ENCODE measurements at regions not wholly inside any gene's neighbourhood (a gene's known extent, or its start where the extent isn't known, plus 50 kb on each side); places are given as distances from the start of the nearest gene placed in this dataset.

DNA sequence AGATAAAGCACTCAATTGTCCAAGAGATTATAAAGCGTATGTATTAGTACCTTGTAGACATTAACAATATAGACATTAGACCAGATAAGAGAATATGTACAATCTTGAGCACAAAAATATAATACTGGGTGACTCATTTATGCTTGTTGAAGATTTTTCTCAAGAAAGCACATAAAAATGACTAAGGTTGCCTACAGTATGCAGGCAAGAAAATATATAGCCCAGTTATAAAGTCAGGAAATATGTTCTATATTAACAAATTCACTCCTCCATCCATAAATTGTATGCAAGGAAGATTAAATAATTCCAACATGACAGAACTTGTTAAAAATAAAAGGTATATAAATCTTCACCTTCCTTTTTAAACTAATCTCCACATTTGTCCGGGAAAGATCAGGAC is 356.4 kb upstream of the SLC39A10 start:
- Mint-ChIP-seq H3K27me3 (ENCODE audit: low read depth, unreplicated experiment) (no peaks in the 10 kb centered on the region), H3K27ac (ENCODE audit: unreplicated experiment) (no peak overlapping the region), H3K4me1 (ENCODE audit: low read depth, unreplicated experiment) (no peaks in the 10 kb centered on the region), H3K9me3 (ENCODE audit: unreplicated experiment) (peaks cover 3% of the 10 kb centered on the region), H3K4me3 (ENCODE audit: unreplicated experiment) (no peak overlapping the region), H3K36me3 (ENCODE audit: low read depth, unreplicated experiment) (no peaks in the 10 kb centered on the region)
- FAIRE-seq (no peak), DNase-seq (ENCODE audit: low read depth) (no peak)
- no peak for TF ChIP-seq EZH2 (IDR thresholded peaks at IDR 0.05; ENCODE audit: insufficient read depth, low read length)
- TF ChIP-seq, protein P1, sequence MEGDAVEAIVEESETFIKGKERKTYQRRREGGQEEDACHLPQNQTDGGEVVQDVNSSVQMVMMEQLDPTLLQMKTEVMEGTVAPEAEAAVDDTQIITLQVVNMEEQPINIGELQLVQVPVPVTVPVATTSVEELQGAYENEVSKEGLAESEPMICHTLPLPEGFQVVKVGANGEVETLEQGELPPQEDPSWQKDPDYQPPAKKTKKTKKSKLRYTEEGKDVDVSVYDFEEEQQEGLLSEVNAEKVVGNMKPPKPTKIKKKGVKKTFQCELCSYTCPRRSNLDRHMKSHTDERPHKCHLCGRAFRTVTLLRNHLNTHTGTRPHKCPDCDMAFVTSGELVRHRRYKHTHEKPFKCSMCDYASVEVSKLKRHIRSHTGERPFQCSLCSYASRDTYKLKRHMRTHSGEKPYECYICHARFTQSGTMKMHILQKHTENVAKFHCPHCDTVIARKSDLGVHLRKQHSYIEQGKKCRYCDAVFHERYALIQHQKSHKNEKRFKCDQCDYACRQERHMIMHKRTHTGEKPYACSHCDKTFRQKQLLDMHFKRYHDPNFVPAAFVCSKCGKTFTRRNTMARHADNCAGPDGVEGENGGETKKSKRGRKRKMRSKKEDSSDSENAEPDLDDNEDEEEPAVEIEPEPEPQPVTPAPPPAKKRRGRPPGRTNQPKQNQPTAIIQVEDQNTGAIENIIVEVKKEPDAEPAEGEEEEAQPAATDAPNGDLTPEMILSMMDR (IDR thresholded peaks at IDR 0.05; ENCODE audit: insufficient read depth, low read depth, low read length): no peak
- Histone ChIP-seq H4K20me1 (ENCODE audit: insufficient read depth, low read length) (no peaks in the 10 kb centered on the region), H3K4me1 (ENCODE audit: insufficient read depth, low read length) (no peaks in the 10 kb centered on the region), H3K4me2 (ENCODE audit: low read length) (no peak overlapping the region), H3K9me3 (ENCODE audit: insufficient read depth, low read depth, low read length) (no peaks in the 10 kb centered on the region), H3K27ac (ENCODE audit: low read depth, low read length) (no peak overlapping the region), H2AFZ (ENCODE audit: low read depth, low read length) (no peak overlapping the region), H3K36me3 (ENCODE audit: insufficient read depth, low read length) (no peaks in the 10 kb centered on the region), H3K4me3 (ENCODE audit: insufficient read depth, low read depth, low read length) (no peak overlapping the region), H3K9ac (ENCODE audit: low read length) (no peak overlapping the region), H3K79me2 (ENCODE audit: insufficient read depth, low read length) (no peaks in the 10 kb centered on the region), H3K27me3 (ENCODE audit: insufficient read depth, low read length) (no peaks in the 10 kb centered on the region)

DNA sequence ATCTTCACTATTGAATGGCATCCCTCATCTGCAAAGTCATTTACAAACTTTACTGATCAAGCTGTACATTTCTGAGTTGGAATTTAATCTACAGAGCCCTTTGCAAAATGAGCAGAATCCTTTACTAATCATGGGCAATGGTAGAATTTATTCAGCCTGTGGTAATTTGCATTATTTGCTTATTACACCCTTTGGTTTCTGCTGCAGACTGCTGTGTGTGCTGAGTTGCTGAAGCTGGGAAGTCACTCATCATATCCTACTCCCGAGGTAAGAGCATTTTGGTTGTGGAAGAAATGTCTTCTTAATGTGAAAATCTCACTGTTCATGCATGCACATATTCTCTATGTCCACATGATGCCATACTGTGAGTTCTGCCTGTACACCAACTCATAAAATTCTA is 357.4 kb upstream of the SLC39A10 start:
- Mint-ChIP-seq H3K4me1 (ENCODE audit: low read depth, unreplicated experiment) (no peaks in the 10 kb centered on the region), H3K4me3 (ENCODE audit: unreplicated experiment) (no peak overlapping the region), H3K36me3 (ENCODE audit: low read depth, unreplicated experiment) (no peaks in the 10 kb centered on the region), H3K27ac (ENCODE audit: unreplicated experiment) (no peak overlapping the region), H3K27me3 (ENCODE audit: low read depth, unreplicated experiment) (no peaks in the 10 kb centered on the region), H3K9me3 (ENCODE audit: unreplicated experiment) (peaks cover 3% of the 10 kb centered on the region)
- TF ChIP-seq, protein P1 (IDR thresholded peaks at IDR 0.05; ENCODE audit: insufficient read depth, low read depth, low read length): no peak
- no peak for TF ChIP-seq EZH2 (IDR thresholded peaks at IDR 0.05; ENCODE audit: insufficient read depth, low read length)
- Histone ChIP-seq H4K20me1 (ENCODE audit: insufficient read depth, low read length) (no peaks in the 10 kb centered on the region), H3K4me3 (ENCODE audit: insufficient read depth, low read depth, low read length) (no peak overlapping the region), H3K36me3 (ENCODE audit: insufficient read depth, low read length) (no peaks in the 10 kb centered on the region), H3K9ac (ENCODE audit: low read length) (no peak overlapping the region), H3K79me2 (ENCODE audit: insufficient read depth, low read length) (no peaks in the 10 kb centered on the region), H3K9me3 (ENCODE audit: insufficient read depth, low read depth, low read length) (no peaks in the 10 kb centered on the region), H3K4me1 (ENCODE audit: insufficient read depth, low read length) (no peaks in the 10 kb centered on the region), H3K27me3 (ENCODE audit: insufficient read depth, low read length) (no peaks in the 10 kb centered on the region), H2AFZ (ENCODE audit: low read depth, low read length) (no peak overlapping the region), H3K4me2 (ENCODE audit: low read length) (no peak overlapping the region), H3K27ac (ENCODE audit: low read depth, low read length) (no peak overlapping the region)
- FAIRE-seq (no peak), DNase-seq (ENCODE audit: low read depth) (no peak)

DNA sequence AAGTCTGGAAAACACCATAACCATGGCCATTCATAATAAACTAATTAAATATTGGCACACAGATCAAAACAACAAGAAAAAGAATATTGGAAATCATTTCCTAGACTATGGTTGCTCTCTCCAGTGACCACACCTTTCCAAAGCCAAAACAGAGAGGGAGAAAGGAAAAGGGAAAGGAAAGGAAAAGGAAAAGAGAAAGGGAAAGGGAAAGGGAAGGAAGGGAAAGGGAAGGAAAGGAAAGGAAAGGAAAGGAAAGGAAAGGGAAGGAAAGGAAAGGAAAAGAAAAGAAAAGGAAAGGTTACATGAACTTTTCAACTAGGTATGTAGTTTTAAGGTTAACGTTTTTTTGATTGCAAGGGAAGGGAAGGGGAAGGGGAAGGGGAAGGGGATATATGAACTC is 360.5 kb upstream of the SLC39A10 start:
- H3K4me2 ChIP-seq (ENCODE audit: low read length): no peak overlapping the region

More for the DNA sequence above, 360.5 kb upstream of the SLC39A10 start:
- TF ChIP-seq, protein P1 (IDR thresholded peaks at IDR 0.05; ENCODE audit: insufficient read depth, low read depth, low read length): no peak
- no peak for TF ChIP-seq EZH2 (IDR thresholded peaks at IDR 0.05; ENCODE audit: insufficient read depth, low read length)
- no peaks in the 10 kb centered on the region for H4K20me1 ChIP-seq (ENCODE audit: insufficient read depth, low read length)
- no peaks in the 10 kb centered on the region for H3K4me1 ChIP-seq (ENCODE audit: insufficient read depth, low read length)
- H3K27me3 ChIP-seq (ENCODE audit: insufficient read depth, low read length): no peaks in the 10 kb centered on the region
- no peaks in the 10 kb centered on the region for H3K27me3 Mint-ChIP-seq (ENCODE audit: low read depth, unreplicated experiment)
- no peak overlapping the region for H2AFZ ChIP-seq (ENCODE audit: low read depth, low read length)
- no peaks in the 10 kb centered on the region for H3K4me1 Mint-ChIP-seq (ENCODE audit: low read depth, unreplicated experiment)
- no peaks in the 10 kb centered on the region for H3K9me3 ChIP-seq (ENCODE audit: insufficient read depth, low read depth, low read length)
- H3K9me3 Mint-ChIP-seq (ENCODE audit: unreplicated experiment): peaks cover 3% of the 10 kb centered on the region
- H3K27ac ChIP-seq (ENCODE audit: low read depth, low read length): no peak overlapping the region
- no peak overlapping the region for H3K4me3 ChIP-seq (ENCODE audit: insufficient read depth, low read depth, low read length)
- H3K9ac ChIP-seq (ENCODE audit: low read length): no peak overlapping the region
- H3K36me3 Mint-ChIP-seq (ENCODE audit: low read depth, unreplicated experiment): no peaks in the 10 kb centered on the region
- no peaks in the 10 kb centered on the region for H3K79me2 ChIP-seq (ENCODE audit: insufficient read depth, low read length)
- FAIRE-seq (no peak), DNase-seq (ENCODE audit: low read depth) (no peak)
- H3K36me3 ChIP-seq (ENCODE audit: insufficient read depth, low read length): no peaks in the 10 kb centered on the region
- no peak overlapping the region for H3K4me3 Mint-ChIP-seq (ENCODE audit: unreplicated experiment)
- no peak overlapping the region for H3K27ac Mint-ChIP-seq (ENCODE audit: unreplicated experiment)
